GM21619 (cell line): ENCODE measurements at regions not wholly inside any gene's neighbourhood (a gene's known extent, or its start where the extent isn't known, plus 50 kb on each side); places are given as distances from the start of the nearest gene placed in this dataset.

Source experiments
- ATAC-seq: cut with Tn5 transposase; IDR thresholded peaks from one replicate; pipeline ENCODE4 v1.9.1; 2021; ENCODE audit not compliant: unreplicated experiment

DNA sequence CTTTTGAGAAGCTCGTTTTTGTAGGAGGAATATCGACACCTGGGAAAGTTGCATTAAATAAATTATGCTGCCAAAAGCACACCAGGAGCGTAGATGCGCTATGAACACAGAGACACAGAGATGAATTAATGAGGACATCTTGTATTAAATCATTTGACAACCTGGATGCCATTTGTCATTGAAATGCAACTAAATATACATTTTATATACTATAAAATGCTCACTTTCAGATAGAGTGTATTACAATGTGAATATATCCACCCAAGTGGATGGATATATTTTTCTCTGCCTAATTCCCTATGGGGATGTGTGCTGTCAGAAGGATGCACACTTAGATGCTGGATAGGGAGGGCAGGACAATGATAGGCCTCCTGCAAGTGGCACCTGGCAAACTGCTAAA lies 426.2 kb downstream of the RIT2 start:
- ATAC-seq: no peak
